ENCODE measurements at regions not wholly inside any gene's neighbourhood (a gene's known extent, or its start where the extent isn't known, plus 50 kb on each side); places are given as distances from the start of the nearest gene placed in this dataset.

DNA sequence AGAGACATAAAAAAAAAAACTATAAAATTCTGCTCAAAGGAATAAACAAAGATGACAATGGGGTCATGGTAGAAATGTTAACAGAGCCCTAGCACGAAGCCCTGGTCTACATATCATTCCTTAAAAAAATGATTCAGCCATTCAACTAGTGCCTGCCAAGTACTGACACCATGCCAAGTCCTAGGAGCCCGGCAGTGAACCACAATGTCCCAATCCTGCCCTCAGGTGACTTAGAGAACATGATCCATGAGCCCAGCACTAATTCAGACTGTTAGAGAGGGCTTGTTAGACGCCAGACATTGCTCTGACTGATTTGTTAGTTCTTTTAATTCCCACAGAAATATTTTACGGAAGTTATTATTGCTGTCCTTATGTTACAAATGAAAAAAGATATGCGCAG lies 67.3 kb upstream of the VWC2 start (continued):
- TF ChIP-seq, protein P1, sequence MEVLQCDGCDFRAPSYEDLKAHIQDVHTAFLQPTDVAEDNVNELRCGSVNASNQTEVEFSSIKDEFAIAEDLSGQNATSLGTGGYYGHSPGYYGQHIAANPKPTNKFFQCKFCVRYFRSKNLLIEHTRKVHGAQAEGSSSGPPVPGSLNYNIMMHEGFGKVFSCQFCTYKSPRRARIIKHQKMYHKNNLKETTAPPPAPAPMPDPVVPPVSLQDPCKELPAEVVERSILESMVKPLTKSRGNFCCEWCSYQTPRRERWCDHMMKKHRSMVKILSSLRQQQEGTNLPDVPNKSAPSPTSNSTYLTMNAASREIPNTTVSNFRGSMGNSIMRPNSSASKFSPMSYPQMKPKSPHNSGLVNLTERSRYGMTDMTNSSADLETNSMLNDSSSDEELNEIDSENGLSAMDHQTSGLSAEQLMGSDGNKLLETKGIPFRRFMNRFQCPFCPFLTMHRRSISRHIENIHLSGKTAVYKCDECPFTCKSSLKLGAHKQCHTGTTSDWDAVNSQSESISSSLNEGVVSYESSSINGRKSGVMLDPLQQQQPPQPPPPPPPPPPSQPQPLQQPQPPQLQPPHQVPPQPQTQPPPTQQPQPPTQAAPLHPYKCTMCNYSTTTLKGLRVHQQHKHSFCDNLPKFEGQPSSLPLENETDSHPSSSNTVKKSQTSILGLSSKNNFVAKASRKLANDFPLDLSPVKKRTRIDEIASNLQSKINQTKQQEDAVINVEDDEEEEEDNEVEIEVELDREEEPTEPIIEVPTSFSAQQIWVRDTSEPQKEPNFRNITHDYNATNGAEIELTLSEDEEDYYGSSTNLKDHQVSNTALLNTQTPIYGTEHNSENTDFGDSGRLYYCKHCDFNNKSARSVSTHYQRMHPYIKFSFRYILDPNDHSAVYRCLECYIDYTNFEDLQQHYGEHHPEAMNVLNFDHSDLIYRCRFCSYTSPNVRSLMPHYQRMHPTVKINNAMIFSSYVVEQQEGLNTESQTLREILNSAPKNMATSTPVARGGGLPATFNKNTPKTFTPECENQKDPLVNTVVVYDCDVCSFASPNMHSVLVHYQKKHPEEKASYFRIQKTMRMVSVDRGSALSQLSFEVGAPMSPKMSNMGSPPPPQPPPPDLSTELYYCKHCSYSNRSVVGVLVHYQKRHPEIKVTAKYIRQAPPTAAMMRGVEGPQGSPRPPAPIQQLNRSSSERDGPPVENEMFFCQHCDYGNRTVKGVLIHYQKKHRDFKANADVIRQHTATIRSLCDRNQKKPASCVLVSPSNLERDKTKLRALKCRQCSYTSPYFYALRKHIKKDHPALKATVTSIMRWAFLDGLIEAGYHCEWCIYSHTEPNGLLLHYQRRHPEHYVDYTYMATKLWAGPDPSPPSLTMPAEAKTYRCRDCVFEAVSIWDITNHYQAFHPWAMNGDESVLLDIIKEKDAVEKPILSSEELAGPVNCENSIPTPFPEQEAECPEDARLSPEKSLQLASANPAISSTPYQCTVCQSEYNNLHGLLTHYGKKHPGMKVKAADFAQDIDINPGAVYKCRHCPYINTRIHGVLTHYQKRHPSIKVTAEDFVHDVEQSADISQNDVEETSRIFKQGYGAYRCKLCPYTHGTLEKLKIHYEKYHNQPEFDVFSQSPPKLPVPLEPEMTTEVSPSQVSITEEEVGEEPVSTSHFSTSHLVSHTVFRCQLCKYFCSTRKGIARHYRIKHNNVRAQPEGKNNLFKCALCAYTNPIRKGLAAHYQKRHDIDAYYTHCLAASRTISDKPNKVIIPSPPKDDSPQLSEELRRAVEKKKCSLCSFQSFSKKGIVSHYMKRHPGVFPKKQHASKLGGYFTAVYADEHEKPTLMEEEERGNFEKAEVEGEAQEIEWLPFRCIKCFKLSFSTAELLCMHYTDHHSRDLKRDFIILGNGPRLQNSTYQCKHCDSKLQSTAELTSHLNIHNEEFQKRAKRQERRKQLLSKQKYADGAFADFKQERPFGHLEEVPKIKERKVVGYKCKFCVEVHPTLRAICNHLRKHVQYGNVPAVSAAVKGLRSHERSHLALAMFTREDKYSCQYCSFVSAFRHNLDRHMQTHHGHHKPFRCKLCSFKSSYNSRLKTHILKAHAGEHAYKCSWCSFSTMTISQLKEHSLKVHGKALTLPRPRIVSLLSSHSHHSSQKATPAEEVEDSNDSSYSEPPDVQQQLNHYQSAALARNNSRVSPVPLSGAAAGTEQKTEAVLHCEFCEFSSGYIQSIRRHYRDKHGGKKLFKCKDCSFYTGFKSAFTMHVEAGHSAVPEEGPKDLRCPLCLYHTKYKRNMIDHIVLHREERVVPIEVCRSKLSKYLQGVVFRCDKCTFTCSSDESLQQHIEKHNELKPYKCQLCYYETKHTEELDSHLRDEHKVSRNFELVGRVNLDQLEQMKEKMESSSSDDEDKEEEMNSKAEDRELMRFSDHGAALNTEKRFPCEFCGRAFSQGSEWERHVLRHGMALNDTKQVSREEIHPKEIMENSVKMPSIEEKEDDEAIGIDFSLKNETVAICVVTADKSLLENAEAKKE (CRISPR knock-in tag; IDR thresholded peaks at IDR 0.05): no peak
- TF ChIP-seq, protein P2, sequence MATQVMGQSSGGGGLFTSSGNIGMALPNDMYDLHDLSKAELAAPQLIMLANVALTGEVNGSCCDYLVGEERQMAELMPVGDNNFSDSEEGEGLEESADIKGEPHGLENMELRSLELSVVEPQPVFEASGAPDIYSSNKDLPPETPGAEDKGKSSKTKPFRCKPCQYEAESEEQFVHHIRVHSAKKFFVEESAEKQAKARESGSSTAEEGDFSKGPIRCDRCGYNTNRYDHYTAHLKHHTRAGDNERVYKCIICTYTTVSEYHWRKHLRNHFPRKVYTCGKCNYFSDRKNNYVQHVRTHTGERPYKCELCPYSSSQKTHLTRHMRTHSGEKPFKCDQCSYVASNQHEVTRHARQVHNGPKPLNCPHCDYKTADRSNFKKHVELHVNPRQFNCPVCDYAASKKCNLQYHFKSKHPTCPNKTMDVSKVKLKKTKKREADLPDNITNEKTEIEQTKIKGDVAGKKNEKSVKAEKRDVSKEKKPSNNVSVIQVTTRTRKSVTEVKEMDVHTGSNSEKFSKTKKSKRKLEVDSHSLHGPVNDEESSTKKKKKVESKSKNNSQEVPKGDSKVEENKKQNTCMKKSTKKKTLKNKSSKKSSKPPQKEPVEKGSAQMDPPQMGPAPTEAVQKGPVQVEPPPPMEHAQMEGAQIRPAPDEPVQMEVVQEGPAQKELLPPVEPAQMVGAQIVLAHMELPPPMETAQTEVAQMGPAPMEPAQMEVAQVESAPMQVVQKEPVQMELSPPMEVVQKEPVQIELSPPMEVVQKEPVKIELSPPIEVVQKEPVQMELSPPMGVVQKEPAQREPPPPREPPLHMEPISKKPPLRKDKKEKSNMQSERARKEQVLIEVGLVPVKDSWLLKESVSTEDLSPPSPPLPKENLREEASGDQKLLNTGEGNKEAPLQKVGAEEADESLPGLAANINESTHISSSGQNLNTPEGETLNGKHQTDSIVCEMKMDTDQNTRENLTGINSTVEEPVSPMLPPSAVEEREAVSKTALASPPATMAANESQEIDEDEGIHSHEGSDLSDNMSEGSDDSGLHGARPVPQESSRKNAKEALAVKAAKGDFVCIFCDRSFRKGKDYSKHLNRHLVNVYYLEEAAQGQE (IDR thresholded peaks at IDR 0.05; ENCODE audit: unreplicated experiment): no peak
- no peak for TF ChIP-seq ZNF114 (CRISPR knock-in tag; IDR thresholded peaks at IDR 0.05)

DNA sequence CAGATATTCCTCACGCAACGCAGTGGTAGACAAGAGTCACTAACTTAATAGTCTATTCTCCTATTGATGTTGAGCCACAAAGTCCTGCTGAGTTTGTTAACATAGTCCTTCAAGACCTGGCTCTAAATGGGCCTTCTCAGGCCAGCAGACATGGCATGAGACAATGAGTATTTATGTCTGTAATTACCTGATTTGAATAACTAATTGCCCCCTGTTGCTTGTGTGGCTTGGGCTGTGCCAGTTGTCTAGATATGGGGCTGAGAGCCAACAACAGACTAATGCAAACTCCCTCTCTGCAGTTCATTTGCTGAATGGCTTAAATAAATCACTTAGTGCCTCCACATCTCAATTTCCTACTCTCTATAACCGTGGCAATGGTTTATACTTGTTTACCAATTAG lies 65.5 kb upstream of the VWC2 start:
- ATAC-seq: no peak
- DNase-seq (ENCODE audit: low spot score): no peak
- TF ChIP-seq CREB1 (CRISPR knock-in tag; IDR thresholded peaks at IDR 0.05; ENCODE audit: low read depth) (no peak), ZNF331 (CRISPR knock-in tag; IDR thresholded peaks at IDR 0.05; ENCODE audit: low read depth) (no peak), EZH2phosphoT487 (IDR thresholded peaks at IDR 0.05; ENCODE audit: unreplicated experiment) (no peak), ZNF114 (CRISPR knock-in tag; IDR thresholded peaks at IDR 0.05) (no peak)
- TF ChIP-seq, protein P3, sequence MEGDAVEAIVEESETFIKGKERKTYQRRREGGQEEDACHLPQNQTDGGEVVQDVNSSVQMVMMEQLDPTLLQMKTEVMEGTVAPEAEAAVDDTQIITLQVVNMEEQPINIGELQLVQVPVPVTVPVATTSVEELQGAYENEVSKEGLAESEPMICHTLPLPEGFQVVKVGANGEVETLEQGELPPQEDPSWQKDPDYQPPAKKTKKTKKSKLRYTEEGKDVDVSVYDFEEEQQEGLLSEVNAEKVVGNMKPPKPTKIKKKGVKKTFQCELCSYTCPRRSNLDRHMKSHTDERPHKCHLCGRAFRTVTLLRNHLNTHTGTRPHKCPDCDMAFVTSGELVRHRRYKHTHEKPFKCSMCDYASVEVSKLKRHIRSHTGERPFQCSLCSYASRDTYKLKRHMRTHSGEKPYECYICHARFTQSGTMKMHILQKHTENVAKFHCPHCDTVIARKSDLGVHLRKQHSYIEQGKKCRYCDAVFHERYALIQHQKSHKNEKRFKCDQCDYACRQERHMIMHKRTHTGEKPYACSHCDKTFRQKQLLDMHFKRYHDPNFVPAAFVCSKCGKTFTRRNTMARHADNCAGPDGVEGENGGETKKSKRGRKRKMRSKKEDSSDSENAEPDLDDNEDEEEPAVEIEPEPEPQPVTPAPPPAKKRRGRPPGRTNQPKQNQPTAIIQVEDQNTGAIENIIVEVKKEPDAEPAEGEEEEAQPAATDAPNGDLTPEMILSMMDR (conservative IDR thresholded peaks at IDR 0.05; ENCODE audit: low read depth in 2 of 2): no peak

More for the DNA sequence above, 65.5 kb upstream of the VWC2 start:
- Mint-ChIP-seq H3K36me3 (ENCODE audit: low read depth) (0 out of 3 replicates have a peak, but pooled peaks cover 4% of the 10 kb centered on the region), H3K27me3 (ENCODE audit: insufficient read depth, low read depth, poor library complexity) (peaks cover 2% of the 10 kb centered on the region), H3K4me3 (no peak overlapping the region), H3K4me1 (peaks cover 7% of the 10 kb centered on the region; the same call in 2 of the 3 replicates), H3K9me3 (peaks cover 13% of the 10 kb centered on the region), H3K27ac (no peak overlapping the region)
- Histone ChIP-seq H3K4me1 (ENCODE audit: insufficient read depth) (no peaks in the 10 kb centered on the region), H4K20me1 (replicated peaks; ENCODE audit: insufficient read depth) (no peaks in the 10 kb centered on the region), H3F3A (replicated peaks; ENCODE audit: low read depth) (no peaks in the 10 kb centered on the region), H2AFZ (no peak overlapping the region), H3K27me3 (ENCODE audit: insufficient read depth) (no peaks in the 10 kb centered on the region), H3K79me2 (replicated peaks; ENCODE audit: insufficient read depth) (no peaks in the 10 kb centered on the region), H3K36me3 (ENCODE audit: insufficient read depth) (no peaks in the 10 kb centered on the region), H3K4me3 (no peak overlapping the region), H3K27ac (ENCODE audit: low read depth) (no peak overlapping the region), H3K9me2 (ENCODE audit: insufficient read depth) (0 out of 2 replicates have a peak, but pooled peaks cover 6% of the 10 kb centered on the region), H3K4me2 (no peak overlapping the region)

Measured in GM23338 (cell line).